SK-N-MC (cell line): ENCODE measurements at regions not wholly inside any gene's neighbourhood (a gene's known extent, or its start where the extent isn't known, plus 50 kb on each side); places are given as distances from the start of the nearest gene placed in this dataset.

Experiments
- EZH2 ChIP-seq: fragments of 200-600 bp; sonication (generic); IDR thresholded peaks from one replicate; pipeline ENCODE4 v1.6.1; 2017; ENCODE audit warnings: antibody characterized with exemption
- FOXP2 ChIP-seq: optimal IDR thresholded peaks from 2 replicates; pipeline ENCODE3; 2011; ENCODE audit warnings: mild to moderate bottlenecking, moderate library complexity; ENCODE audit not compliant: insufficient read depth; ENCODE audit errors: extremely low read length, control extremely low read depth
- POLR2AphosphoS5 ChIP-seq: IDR thresholded peaks from 2 replicates; pipeline ENCODE4 v1.6.1; 2012; ENCODE audit warnings: mild to moderate bottlenecking, low read depth, low read length, borderline replicate concordance

DNA sequence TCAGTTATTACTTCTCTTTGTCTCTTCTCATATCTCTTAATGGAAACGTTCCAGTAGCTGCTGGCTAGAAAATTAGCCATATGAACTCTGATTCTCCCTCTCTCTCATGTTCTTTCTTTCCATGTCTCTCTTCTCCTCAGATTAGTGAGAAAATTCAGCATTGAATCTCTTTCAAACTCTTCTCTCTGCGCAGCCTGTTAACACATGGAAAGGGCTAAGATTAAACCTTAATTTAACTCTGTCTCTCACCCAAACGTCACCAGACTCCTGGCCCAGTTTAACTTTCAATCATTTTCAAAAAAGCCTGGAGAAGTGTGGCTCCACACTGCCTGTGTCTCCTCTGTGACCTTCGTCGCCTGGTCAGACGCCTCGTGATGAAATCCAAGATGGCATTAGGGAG is 1234.2 kb downstream of the BCL11B start:
- TF ChIP-seq POLR2AphosphoS5 (no peak), EZH2 (no peak), FOXP2 (no peak)
